Endodermal cell (in vitro differentiated cells): ENCODE measurements at regions not wholly inside any gene's neighbourhood (a gene's known extent, or its start where the extent isn't known, plus 50 kb on each side); places are given as distances from the start of the nearest gene placed in this dataset.
"Not testable (repeated sequence)": the region's sequence is repeated elsewhere in the genome, so short reads cannot be mapped to it uniquely, and the experiment has no call there.

Experiments used
- DNase-seq: peaks from one replicate; pipeline ENCODE4 v3.0.0-alpha.2; 2017
- H3K27ac ChIP-seq: 2 replicates; pipeline ENCODE4 v1.5.1; 2013; ENCODE audit warnings: mild to moderate bottlenecking, low read depth, low read length, moderate library complexity
- H3K27me3 ChIP-seq: 2 replicates; pipeline ENCODE4 v1.6.1; 2013; ENCODE audit warnings: mild to moderate bottlenecking, low read length, moderate library complexity; ENCODE audit not compliant: insufficient read depth, control insufficient read depth, poor library complexity, severe bottlenecking
- H3K36me3 ChIP-seq: 2 replicates; pipeline ENCODE4 v1.7.0; 2013; ENCODE audit warnings: mild to moderate bottlenecking, low read length, moderate library complexity; ENCODE audit not compliant: control insufficient read depth, insufficient read depth
- H3K4me1 ChIP-seq: one replicate; pipeline ENCODE4 v1.7.0; 2013; ENCODE audit warnings: low read length; ENCODE audit not compliant: control insufficient read depth, insufficient read depth
- H3K4me3 ChIP-seq: 2 replicates; pipeline ENCODE4 v1.5.1; 2013; ENCODE audit warnings: mild to moderate bottlenecking, low read length, moderate library complexity
- H3K9ac ChIP-seq: 2 replicates; pipeline ENCODE4 v1.6.1; 2013; ENCODE audit warnings: mild to moderate bottlenecking, low read length, moderate library complexity; ENCODE audit not compliant: poor library complexity, severe bottlenecking; ENCODE audit errors: extremely low read depth
- H3K9me3 ChIP-seq: 2 replicates; pipeline ENCODE4 v1.6.1; 2013; ENCODE audit warnings: mild to moderate bottlenecking, low read length, moderate library complexity; ENCODE audit not compliant: control insufficient read depth
- H3K27ac Mint-ChIP-seq: 2 replicates; pipeline ENCODE4 v1.8.0; 2020; ENCODE audit warnings: mixed read lengths
- H3K27me3 Mint-ChIP-seq: 2 replicates; pipeline ENCODE4 v1.8.0; 2021; ENCODE audit warnings: mild to moderate bottlenecking, mixed read lengths; ENCODE audit not compliant: insufficient read depth
- H3K36me3 Mint-ChIP-seq: 2 replicates; pipeline ENCODE4 v1.8.0; 2020; ENCODE audit warnings: low read depth, mixed read lengths
- H3K4me1 Mint-ChIP-seq: 2 replicates; pipeline ENCODE4 v1.8.0; 2020; ENCODE audit warnings: mixed read lengths
- H3K4me3 Mint-ChIP-seq: 2 replicates; pipeline ENCODE4 v1.8.0; 2020; ENCODE audit warnings: mild to moderate bottlenecking, moderate library complexity, mixed read lengths
- H3K9me3 Mint-ChIP-seq: 2 replicates; pipeline ENCODE4 v1.8.0; 2020; ENCODE audit warnings: mild to moderate bottlenecking, mixed read lengths
- CTCF ChIP-seq: fragments of 200-600 bp; sonication (generic); conservative IDR thresholded peaks from 2 replicates; pipeline ENCODE4 v1.5.0; 2021; ENCODE audit warnings: antibody characterized with exemption, mild to moderate bottlenecking
- WGBS, 2 experiments: methylation state at CpG; one replicate each; pipeline versions ENCODE4 v1.1.5 to v1.1.7; 2013; ENCODE audit warnings: missing lambda C conversion rate in 2 of 2, mixed read lengths in 1 of 2; ENCODE audit not compliant: insufficient coverage in 1 of 2, insufficient read length in 1 of 2; 5-methylcytosine and 5-hydroxymethylcytosine counted together

- H3K36me3 Mint-ChIP-seq, result no peaks in the 10 kb centered on the region
- Histone ChIP-seq H3K36me3 (no peaks in the 10 kb centered on the region), H3K27ac (no peak overlapping the region), H3K4me1 (no peaks in the 10 kb centered on the region), H3K9ac (no peak overlapping the region), H3K4me3 (no peak overlapping the region), H3K27me3 (no peaks in the 10 kb centered on the region), H3K9me3 (peaks cover 57% of the 10 kb centered on the region)
- no peak for DNase-seq
- H3K27ac Mint-ChIP-seq, result no peak overlapping the region
- H3K27me3 Mint-ChIP-seq, result no peaks in the 10 kb centered on the region
- peaks cover 69% of the 10 kb centered on the region for H3K9me3 Mint-ChIP-seq
- 72 to 80% methylated on average over 1 to 4 of the region's 4 CpGs for WGBS, 2 experiments
- H3K4me3 Mint-ChIP-seq, result no peak overlapping the region
- H3K4me1 Mint-ChIP-seq, result no peaks in the 10 kb centered on the region
- TF ChIP-seq CTCF, result no peak
Observed at GRCh38 chr14:106396999-106397398, 870.6 kb downstream of the TMEM121 start.

- not testable (repeated sequence) for H3K4me3 ChIP-seq, H3K4me1 ChIP-seq, H3K27me3 Mint-ChIP-seq, H3K4me3 Mint-ChIP-seq, H3K4me1 Mint-ChIP-seq, H3K36me3 ChIP-seq, H3K27ac ChIP-seq, H3K36me3 Mint-ChIP-seq, H3K9ac ChIP-seq, DNase-seq, H3K27ac Mint-ChIP-seq, H3K27me3 ChIP-seq
- 91% methylated on average over 42 of the region's 42 CpGs; no CpG with 5 or more reads in 1 of the 2 experiments for WGBS, 2 experiments
- peaks cover 54% of the 10 kb centered on the region for H3K9me3 ChIP-seq
- H3K9me3 Mint-ChIP-seq, result peaks cover 70% of the 10 kb centered on the region
Observed at GRCh38 chr14:106398931-106399331, 872.5 kb downstream of the TMEM121 start.

- not testable (repeated sequence) for H3K4me3 Mint-ChIP-seq, H3K4me1 ChIP-seq, H3K9ac ChIP-seq, H3K36me3 ChIP-seq, H3K4me3 ChIP-seq, H3K27me3 ChIP-seq, H3K4me1 Mint-ChIP-seq, H3K27me3 Mint-ChIP-seq, H3K27ac ChIP-seq, DNase-seq, H3K27ac Mint-ChIP-seq, H3K36me3 Mint-ChIP-seq
- 92% methylated on average over 35 of the region's 46 CpGs; no CpG with 5 or more reads in 1 of the 2 experiments for WGBS, 2 experiments
- H3K9me3 ChIP-seq, result peaks cover 34% of the 10 kb centered on the region
- H3K9me3 Mint-ChIP-seq, result peaks cover 65% of the 10 kb centered on the region
Observed at GRCh38 chr14:106401316-106401715, 874.9 kb downstream of the TMEM121 start.

GRCh38 chr14:106410229-106410628 lies 883.8 kb downstream of the TMEM121 start:
- DNase-seq, H3K27ac Mint-ChIP-seq, H3K36me3 Mint-ChIP-seq, H3K9ac ChIP-seq, H3K27ac ChIP-seq, H3K4me3 ChIP-seq, H3K4me1 ChIP-seq, H3K36me3 ChIP-seq, H3K27me3 Mint-ChIP-seq, H3K4me1 Mint-ChIP-seq, H3K27me3 ChIP-seq, H3K4me3 Mint-ChIP-seq: not testable (repeated sequence)
- WGBS, 2 experiments, result 75 to 80% methylated on average over 5 to 9 of the region's 9 CpGs
- peaks cover 61% of the 10 kb centered on the region for H3K9me3 Mint-ChIP-seq
- H3K9me3 ChIP-seq, result peaks cover 39% of the 10 kb centered on the region
